G401 (cell line): ENCODE measurements at regions not wholly inside any gene's neighbourhood (a gene's known extent, or its start where the extent isn't known, plus 50 kb on each side); places are given as distances from the start of the nearest gene placed in this dataset.

Experiments
- DNase-seq: peaks from one replicate; pipeline ENCODE4 v3.0.0-alpha.2; 2015; ENCODE audit warnings: low spot score
- in situ Hi-C: cut with HindIII; loops from 2 replicates; pipeline ENCODE4 v1.10.0; 2016; ENCODE audit warnings: low sequenced_read_pairs, mixed read lengths

DNA sequence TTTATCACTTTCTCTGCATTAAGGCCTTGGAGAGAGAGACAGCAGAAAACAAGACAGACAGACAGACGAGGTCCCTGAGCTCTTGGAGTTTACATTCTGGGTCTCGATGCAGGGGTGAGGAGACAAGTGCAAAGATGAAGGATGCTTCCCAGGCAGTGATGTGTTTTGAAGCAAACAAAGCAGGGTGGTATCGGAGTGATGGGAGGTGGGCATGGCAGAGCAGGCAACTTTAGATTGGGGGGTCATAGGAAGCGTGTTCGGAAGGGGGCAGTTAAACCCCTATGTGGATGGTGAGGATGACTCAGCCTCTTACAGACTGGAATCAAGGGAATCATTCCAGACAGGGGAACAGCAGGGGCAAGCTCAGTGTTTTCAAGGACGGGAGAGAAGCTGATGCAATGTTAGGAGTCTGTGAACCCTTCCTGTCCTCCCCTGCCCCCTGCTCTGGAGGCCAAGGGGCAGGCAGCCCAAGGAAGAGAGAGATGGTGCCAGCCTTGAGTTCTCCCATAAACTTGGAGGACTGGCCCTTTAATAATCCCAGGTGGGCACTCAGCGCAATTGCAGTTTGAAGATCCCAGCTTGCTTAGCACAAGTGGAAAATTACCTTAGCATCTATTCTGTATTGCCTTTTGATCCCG is 180.2 kb downstream of the CHST1 start:
- DNase-seq, result no peak
- in situ Hi-C loops, result no loop called here

GRCh38 chr11:45484326-45484883 is 181.0 kb downstream of the CHST1 start:
- in situ Hi-C loops, result no loop called here
- no peak for DNase-seq

GRCh38 chr11:45483416-45483815 is 182.0 kb downstream of the CHST1 start:
- in situ Hi-C loops, result no loop called here
- DNase-seq, result no peak

GRCh38 chr11:45482331-45482730 is 183.1 kb downstream of the CHST1 start:
- in situ Hi-C loops, result no loop called here
- no peak for DNase-seq

GRCh38 chr11:45481026-45481425 is 184.4 kb downstream of the CHST1 start:
- in situ Hi-C loops, result no loop called here
- no peak for DNase-seq

DNA sequence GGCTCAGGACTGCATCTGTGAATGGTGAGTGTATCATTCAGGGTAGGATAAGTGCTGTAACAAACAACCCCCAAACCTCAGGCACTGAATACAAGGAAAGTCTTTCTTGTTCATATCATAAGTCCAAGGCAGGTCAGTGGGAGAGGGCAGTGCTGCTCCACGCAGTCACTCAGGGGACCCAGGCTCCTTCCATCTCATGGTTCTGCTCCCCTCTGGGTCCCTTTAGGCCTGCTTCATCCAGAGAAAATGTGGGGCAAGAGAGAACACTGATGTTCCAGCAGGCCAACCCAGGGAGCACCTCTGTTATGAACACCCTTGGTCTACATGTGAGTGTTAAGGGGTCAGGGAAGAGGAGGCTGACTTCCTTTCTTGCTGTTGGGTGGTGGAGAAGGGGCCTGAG is 187.8 kb downstream of the CHST1 start:
- no peak for DNase-seq
- in situ Hi-C loops, result no loop called here

GRCh38 chr11:45476126-45476525 is 189.3 kb downstream of the CHST1 start:
- no peak for DNase-seq

GRCh38 chr11:45475173-45475572 is 189.0 kb upstream of the SYT13 start:
- in situ Hi-C loops, result no loop called here
- DNase-seq, result no peak

More at GRCh38 chr11:45476126-45476525, 189.3 kb downstream of the CHST1 start:
- in situ Hi-C loops, result no loop called here

GRCh38 chr11:45473341-45473895 is 187.3 kb upstream of the SYT13 start:
- in situ Hi-C loops, result no loop called here
- peak; percentile 72 for DNase-seq

DNA sequence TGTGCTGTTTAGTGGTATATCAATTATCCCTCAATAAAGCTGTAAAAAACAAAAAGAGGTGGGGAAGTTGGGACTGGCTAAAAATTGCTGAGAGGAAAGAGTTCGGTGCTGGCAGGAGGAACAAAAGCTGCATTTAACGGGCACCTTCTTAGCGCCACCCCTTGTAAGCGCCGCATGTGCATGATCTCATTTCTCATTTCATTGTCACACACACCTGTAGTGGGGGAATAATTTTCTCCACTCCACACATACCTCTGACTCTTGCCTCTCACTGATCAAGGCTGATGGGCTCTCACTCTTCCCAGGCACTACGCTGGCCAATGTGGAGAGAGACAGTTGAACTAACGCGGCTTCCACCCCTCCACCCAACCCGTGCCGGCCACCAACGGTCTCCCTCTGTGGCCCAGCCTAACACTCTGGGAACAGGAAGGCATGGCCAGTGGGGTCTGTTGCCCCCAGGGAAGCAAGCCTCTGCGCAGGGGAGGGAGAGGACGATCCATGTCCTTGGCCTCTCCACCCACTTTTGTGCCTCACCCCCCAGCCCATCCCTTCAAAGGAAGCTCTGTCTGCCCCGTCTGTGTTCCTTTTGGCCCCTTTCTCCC is 186.7 kb upstream of the SYT13 start:
- no peak for DNase-seq
- in situ Hi-C loops, result no loop called here

DNA sequence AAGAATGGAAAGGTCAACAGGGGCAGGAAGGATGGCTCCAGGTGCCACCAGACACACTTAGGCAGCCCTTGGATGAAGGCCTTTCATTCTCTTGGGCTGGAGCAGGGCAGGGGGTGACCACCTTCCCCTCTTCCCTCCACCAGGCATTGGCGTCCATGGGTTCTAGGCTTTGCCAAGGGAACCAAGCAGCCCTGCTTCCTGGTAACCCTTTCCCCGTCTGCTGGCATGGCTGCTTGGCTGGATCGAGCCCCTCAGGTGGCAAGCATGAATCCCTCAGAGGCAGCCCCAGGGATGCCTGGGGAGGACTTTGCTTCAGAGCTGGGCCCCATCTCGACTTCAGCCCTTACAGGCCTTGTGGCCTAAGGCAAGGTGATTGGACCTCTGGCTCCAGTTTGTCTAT is 185.1 kb upstream of the SYT13 start:
- in situ Hi-C loops, result no loop called here
- no peak for DNase-seq

DNA sequence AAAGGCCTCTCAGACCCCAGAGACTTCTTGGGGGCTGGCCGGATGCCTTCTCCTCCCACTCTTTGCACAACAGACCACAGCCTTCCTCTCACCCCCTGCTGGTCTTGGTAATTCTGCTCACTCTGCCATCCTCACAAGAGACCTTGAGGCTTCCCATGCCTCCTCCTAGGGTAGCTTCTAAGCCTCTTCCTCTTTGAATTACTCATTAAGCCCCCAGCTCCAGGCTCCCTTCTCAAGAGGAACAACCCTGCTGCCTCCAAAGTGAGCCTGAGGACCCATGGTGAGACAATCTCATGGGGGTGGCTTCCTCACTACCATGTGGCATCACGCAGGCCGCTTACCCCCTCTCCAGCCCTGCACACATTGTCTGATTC is 184.6 kb upstream of the SYT13 start:
- in situ Hi-C loops, result no loop called here
- no peak for DNase-seq

GRCh38 chr11:45470151-45470793 is 184.1 kb upstream of the SYT13 start:
- peak; percentile 2 for DNase-seq
- in situ Hi-C loops, result no loop called here

DNA sequence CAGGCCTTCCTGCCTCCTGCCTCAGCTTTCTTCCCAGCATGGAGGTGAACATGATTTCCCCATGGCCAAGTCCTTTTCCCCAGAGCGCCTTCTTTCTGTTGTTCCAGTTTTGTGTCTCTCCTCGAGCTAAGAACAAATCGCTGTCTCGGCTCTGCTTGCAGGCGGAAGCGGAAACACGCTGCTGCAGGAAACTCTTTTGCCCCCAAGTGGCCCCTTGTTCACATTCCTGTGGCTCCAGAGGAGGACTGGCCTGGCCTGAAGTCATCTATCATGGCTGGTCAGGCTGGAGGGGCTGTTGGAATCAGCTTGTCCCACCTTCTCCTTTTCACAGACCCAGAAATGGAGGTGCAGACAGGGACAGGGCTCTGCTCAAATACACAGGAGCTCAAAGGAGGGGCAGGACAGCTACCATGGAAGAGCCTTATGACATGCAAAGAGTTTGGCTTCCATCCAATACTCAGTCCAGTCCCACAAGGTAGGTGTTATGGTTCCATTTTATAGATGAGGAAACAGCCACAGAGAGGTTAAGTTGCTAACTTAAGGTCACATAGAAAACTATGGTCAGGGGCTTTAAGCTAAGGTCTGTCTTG is 182.2 kb upstream of the SYT13 start:
- no peak for DNase-seq
- in situ Hi-C loops, result no loop called here

DNA sequence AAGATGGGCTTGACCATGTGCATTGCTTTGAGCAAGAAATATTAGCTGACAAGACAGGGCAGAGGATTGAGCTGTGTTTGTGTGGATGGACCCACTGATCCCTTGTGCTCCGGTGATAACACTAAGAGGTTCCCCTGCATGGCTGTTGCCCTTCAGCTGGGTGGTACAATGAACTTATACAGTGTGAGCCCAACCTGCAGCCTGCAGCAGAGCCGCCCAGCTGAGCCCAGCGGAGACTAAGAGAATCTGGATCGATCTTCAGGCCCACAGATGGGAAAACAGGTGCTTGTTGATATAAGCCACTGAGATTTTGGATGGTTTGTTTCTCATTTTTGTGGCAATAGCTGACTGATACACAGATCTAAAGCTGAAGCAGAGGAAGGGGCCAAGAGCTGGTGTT is 177.4 kb upstream of the SYT13 start:
- in situ Hi-C loops, result no loop called here
- DNase-seq, result no peak

- in situ Hi-C loops, result no loop called here
- DNase-seq, result no peak
Measured at GRCh38 chr11:45461514-45461913, 175.4 kb upstream of the SYT13 start.

GRCh38 chr11:45459491-45459890 is 173.3 kb upstream of the SYT13 start:
- in situ Hi-C loops, result no loop called here
- DNase-seq, result no peak

DNA sequence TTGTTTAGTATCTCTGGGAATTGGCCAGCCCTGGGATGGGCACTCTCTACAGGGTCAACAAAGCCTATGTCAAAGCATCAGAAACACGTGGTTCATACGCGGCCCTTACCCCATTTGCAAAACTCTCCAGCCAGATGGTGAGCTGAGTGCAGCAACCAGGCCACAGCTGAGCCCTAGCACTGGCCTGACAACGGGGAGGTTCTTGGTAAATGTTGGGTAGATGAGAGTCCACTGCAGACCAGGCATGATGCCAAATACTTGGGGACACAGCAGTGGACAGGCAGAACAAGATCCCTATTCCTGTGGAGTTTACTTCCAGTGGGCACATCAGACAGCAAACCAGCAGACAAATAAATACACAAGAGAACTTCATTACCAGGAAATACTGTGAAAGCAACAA is 172.1 kb upstream of the SYT13 start:
- in situ Hi-C loops, result no loop called here
- DNase-seq, result no peak

DNA sequence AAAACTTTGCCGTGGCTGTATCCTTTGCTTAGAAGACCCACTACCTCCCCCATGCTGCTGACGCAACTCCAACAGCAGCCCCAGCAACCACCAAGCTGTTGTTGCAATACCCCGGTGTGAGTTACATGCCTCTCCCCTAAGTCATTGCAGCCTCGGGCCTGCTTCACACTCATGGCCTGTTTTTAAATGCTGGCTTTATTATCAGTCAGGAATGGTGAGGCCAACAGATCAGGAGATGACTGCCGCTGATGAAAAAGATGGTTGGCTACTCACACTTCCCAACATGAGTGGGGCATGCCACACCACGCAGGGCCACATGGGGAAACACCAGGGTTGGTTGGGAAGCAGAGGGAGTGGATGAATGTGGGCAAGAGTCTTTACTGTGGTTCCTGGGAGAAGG is 171.5 kb upstream of the SYT13 start:
- in situ Hi-C loops, result no loop called here

GRCh38 chr11:45456686-45457085 is 170.5 kb upstream of the SYT13 start:
- in situ Hi-C loops, result no loop called here
- DNase-seq, result no peak

More for the DNA sequence above, 171.5 kb upstream of the SYT13 start:
- no peak for DNase-seq
